ENCODE measurements at regions not wholly inside any gene's neighbourhood (a gene's known extent, or its start where the extent isn't known, plus 50 kb on each side); places are given as distances from the start of the nearest gene placed in this dataset.

DNA sequence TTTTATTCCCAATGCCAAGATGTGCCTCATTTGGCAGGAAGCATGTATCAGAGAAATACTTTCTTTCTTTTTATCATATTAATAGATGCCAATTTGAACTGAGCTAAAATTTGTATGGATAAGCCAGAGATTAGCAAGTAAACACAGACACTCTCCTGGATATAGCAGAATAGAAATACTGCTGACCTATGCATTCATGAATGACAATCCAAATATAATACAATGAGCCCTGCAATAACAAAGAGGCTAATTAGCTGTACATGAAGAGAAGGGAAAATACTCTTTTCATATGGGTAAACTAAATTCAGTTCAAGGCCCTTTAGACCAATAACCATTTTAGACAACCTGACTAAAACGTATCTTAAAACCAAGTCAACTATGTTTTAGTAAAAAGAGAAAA lies 388.1 kb upstream of the NR5A2 start:
- Histone ChIP-seq H3K27me3 (replicated peaks in 1 of 2; ENCODE audit: control insufficient read depth in 2 of 2, insufficient read depth in 2 of 2, low read length in 1 of 2) (no peaks in the 10 kb centered on the region), H2AFZ (ENCODE audit: control insufficient read depth, low read depth, low read length) (no peak overlapping the region), H3K27ac (ENCODE audit: control insufficient read depth, insufficient read depth) (no peak overlapping the region), H3K79me2 (ENCODE audit: control insufficient read depth, insufficient read depth, low read length) (no peaks in the 10 kb centered on the region), H3K9me3 (replicated peaks; ENCODE audit: control insufficient read depth, insufficient read depth, low read length) (no peaks in the 10 kb centered on the region), H4K20me1 (ENCODE audit: control insufficient read depth, insufficient read depth) (no peaks in the 10 kb centered on the region), H3K4me2 (ENCODE audit: control insufficient read depth, insufficient read depth) (no peak overlapping the region), H3K36me3 (ENCODE audit: control insufficient read depth in 2 of 2, insufficient read depth in 2 of 2, low read length in 1 of 2) (no peaks in the 10 kb centered on the region), H3K4me1 (ENCODE audit: control insufficient read depth, insufficient read depth, low read length) (no peaks in the 10 kb centered on the region), H3K4me3 (no peak overlapping the region), H3K9ac (ENCODE audit: control insufficient read depth, insufficient read depth, low read length) (no peak overlapping the region)
- RAD21 ChIA-PET (ENCODE audit: unreplicated experiment) = no interaction called here
- ATAC-seq (no peak), FAIRE-seq (no peak), DNase-seq (ENCODE audit: low read depth, low spot score) (no peak)
- 0% methylated on average over 1 of the region's 1 CpG for WGBS (ENCODE audit: insufficient coverage, insufficient replicate concordance, low lambda C conversion rate, missing lambda C conversion rate)
- CTCF ChIA-PET = no interaction called here
- in situ Hi-C loops (cut with MboI) (no loop called here), intact Hi-C loops (cut with micrococcal nuclease; ENCODE audit: unreplicated experiment) (no loop called here)
- SMC1A ChIA-PET (ENCODE audit: uncharacterized antibody, unreplicated experiment) = no interaction called here
- no TSS peak for BruUV-seq (replicated peaks)
- TF ChIP-seq, protein P1, sequence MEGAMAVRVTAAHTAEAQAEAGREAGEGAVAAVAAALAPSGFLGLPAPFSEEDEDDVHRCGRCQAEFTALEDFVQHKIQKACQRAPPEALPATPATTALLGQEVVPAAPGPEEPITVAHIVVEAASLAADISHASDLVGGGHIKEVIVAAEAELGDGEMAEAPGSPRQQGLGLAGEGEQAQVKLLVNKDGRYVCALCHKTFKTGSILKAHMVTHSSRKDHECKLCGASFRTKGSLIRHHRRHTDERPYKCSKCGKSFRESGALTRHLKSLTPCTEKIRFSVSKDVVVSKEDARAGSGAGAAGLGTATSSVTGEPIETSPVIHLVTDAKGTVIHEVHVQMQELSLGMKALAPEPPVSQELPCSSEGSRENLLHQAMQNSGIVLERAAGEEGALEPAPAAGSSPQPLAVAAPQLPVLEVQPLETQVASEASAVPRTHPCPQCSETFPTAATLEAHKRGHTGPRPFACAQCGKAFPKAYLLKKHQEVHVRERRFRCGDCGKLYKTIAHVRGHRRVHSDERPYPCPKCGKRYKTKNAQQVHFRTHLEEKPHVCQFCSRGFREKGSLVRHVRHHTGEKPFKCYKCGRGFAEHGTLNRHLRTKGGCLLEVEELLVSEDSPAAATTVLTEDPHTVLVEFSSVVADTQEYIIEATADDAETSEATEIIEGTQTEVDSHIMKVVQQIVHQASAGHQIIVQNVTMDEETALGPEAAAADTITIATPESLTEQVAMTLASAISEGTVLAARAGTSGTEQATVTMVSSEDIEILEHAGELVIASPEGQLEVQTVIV (IDR thresholded peaks at IDR 0.05; ENCODE audit: borderline replicate concordance, partially characterized antibody) = no peak
- TF ChIP-seq EZH2 (IDR thresholded peaks at IDR 0.05; ENCODE audit: borderline replicate concordance, control insufficient read depth, low read depth, low read length) (no peak), BHLHE40 (IDR thresholded peaks at IDR 0.05; ENCODE audit: borderline replicate concordance in 1 of 2, low read depth in 2 of 2, low read length in 1 of 2) (no peak), MLLT1 (IDR thresholded peaks at IDR 0.05) (no peak), SPI1 (IDR thresholded peaks at IDR 0.05; ENCODE audit: borderline replicate concordance, insufficient read depth, low read depth, low read length) (no peak), MYC (IDR thresholded peaks at IDR 0.05; ENCODE audit: insufficient read depth, insufficient read length, insufficient replicate concordance, low read length, severe bottlenecking) (no peak)
- TF ChIP-seq, protein P2, sequence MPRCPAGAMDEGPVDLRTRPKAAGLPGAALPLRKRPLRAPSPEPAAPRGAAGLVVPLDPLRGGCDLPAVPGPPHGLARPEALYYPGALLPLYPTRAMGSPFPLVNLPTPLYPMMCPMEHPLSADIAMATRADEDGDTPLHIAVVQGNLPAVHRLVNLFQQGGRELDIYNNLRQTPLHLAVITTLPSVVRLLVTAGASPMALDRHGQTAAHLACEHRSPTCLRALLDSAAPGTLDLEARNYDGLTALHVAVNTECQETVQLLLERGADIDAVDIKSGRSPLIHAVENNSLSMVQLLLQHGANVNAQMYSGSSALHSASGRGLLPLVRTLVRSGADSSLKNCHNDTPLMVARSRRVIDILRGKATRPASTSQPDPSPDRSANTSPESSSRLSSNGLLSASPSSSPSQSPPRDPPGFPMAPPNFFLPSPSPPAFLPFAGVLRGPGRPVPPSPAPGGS (IDR thresholded peaks at IDR 0.05; ENCODE audit: borderline replicate concordance, insufficient read depth, low read depth, low read length, poor library complexity, severe bottlenecking) = no peak
- TF ChIP-seq, protein P3, sequence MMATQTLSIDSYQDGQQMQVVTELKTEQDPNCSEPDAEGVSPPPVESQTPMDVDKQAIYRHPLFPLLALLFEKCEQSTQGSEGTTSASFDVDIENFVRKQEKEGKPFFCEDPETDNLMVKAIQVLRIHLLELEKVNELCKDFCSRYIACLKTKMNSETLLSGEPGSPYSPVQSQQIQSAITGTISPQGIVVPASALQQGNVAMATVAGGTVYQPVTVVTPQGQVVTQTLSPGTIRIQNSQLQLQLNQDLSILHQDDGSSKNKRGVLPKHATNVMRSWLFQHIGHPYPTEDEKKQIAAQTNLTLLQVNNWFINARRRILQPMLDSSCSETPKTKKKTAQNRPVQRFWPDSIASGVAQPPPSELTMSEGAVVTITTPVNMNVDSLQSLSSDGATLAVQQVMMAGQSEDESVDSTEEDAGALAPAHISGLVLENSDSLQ (IDR thresholded peaks at IDR 0.05) = no peak
- TF ChIP-seq, protein P4, sequence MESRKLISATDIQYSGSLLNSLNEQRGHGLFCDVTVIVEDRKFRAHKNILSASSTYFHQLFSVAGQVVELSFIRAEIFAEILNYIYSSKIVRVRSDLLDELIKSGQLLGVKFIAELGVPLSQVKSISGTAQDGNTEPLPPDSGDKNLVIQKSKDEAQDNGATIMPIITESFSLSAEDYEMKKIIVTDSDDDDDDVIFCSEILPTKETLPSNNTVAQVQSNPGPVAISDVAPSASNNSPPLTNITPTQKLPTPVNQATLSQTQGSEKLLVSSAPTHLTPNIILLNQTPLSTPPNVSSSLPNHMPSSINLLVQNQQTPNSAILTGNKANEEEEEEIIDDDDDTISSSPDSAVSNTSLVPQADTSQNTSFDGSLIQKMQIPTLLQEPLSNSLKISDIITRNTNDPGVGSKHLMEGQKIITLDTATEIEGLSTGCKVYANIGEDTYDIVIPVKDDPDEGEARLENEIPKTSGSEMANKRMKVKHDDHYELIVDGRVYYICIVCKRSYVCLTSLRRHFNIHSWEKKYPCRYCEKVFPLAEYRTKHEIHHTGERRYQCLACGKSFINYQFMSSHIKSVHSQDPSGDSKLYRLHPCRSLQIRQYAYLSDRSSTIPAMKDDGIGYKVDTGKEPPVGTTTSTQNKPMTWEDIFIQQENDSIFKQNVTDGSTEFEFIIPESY (IDR thresholded peaks at IDR 0.05) = no peak
- TF ChIP-seq, protein P5, sequence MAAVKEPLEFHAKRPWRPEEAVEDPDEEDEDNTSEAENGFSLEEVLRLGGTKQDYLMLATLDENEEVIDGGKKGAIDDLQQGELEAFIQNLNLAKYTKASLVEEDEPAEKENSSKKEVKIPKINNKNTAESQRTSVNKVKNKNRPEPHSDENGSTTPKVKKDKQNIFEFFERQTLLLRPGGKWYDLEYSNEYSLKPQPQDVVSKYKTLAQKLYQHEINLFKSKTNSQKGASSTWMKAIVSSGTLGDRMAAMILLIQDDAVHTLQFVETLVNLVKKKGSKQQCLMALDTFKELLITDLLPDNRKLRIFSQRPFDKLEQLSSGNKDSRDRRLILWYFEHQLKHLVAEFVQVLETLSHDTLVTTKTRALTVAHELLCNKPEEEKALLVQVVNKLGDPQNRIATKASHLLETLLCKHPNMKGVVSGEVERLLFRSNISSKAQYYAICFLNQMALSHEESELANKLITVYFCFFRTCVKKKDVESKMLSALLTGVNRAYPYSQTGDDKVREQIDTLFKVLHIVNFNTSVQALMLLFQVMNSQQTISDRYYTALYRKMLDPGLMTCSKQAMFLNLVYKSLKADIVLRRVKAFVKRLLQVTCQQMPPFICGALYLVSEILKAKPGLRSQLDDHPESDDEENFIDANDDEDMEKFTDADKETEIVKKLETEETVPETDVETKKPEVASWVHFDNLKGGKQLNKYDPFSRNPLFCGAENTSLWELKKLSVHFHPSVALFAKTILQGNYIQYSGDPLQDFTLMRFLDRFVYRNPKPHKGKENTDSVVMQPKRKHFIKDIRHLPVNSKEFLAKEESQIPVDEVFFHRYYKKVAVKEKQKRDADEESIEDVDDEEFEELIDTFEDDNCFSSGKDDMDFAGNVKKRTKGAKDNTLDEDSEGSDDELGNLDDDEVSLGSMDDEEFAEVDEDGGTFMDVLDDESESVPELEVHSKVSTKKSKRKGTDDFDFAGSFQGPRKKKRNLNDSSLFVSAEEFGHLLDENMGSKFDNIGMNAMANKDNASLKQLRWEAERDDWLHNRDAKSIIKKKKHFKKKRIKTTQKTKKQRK (IDR thresholded peaks at IDR 0.05; ENCODE audit: low read depth, low read length) = no peak
- POLR2A ChIA-PET = no interaction called here
